ENCODE measurements at regions not wholly inside any gene's neighbourhood (a gene's known extent, or its start where the extent isn't known, plus 50 kb on each side); places are given as distances from the start of the nearest gene placed in this dataset.

- H3K36me3 Mint-ChIP-seq (ENCODE audit: low read depth), result no peaks in the 10 kb centered on the region
- H3K9me3 Mint-ChIP-seq, result no peaks in the 10 kb centered on the region
- H3K27ac Mint-ChIP-seq, result no peak overlapping the region
- no peaks in the 10 kb centered on the region for H3K4me1 Mint-ChIP-seq
- peaks cover 39% of the 10 kb centered on the region for H3K27me3 Mint-ChIP-seq
- H3K4me3 Mint-ChIP-seq, result no peak overlapping the region
- no peak for ATAC-seq (replicated peaks)
These were observed 120.3 kb upstream of the SASH1 start for GRCh38 chr6:148222376-148222775.

DNA sequence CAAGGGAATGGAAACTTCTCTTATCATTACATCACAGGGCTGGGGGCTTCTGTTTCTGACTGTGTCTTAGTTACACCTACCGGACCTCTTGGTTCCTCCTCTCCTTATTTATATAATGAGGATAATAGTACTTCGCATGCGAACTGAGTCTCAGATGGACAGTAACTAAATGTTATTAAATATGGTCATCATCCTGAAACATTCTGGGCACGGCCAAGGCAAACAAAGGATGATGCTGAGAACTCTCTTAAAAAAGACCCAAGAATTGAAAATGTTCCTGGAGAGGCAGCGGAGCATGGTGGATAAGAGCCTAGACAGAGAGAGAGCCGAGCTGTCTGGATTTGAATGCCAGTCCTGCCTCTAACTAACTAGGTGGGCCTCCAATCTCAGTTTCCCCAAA lies 119.8 kb upstream of the SASH1 start:
- H3K9me3 Mint-ChIP-seq, result no peaks in the 10 kb centered on the region
- no peaks in the 10 kb centered on the region for H3K4me1 Mint-ChIP-seq
- peaks cover 39% of the 10 kb centered on the region for H3K27me3 Mint-ChIP-seq
- ATAC-seq (replicated peaks), result no peak
- no peak overlapping the region for H3K4me3 Mint-ChIP-seq
- no peaks in the 10 kb centered on the region for H3K36me3 Mint-ChIP-seq (ENCODE audit: low read depth)
- no peak overlapping the region for H3K27ac Mint-ChIP-seq

DNA sequence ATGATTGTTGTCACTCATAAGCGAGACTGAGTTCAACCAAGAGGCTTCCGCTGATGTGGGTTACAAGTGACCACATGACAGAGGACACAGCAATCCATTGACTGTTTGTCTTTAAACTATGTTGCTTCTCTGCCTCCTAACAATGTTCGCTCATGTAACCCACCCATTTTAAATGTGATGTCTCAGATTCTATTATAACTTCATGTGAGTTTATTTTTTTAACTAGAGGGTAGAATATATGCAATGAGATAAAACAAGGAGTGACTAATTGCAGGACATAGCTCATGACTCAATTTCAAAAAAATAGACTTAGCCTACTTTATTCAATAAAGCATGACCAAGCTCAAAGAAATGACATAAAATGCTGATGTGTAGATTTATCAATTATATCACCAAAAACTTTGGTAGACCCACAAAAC lies 119.2 kb upstream of the SASH1 start:
- H3K27me3 Mint-ChIP-seq, result peaks cover 38% of the 10 kb centered on the region

GRCh38 chr6:148225871-148226270 lies 116.8 kb upstream of the SASH1 start:
- H3K4me3 Mint-ChIP-seq, result no peak overlapping the region
- no peak for ATAC-seq (replicated peaks)
- no peaks in the 10 kb centered on the region for H3K4me1 Mint-ChIP-seq
- peaks cover 27% of the 10 kb centered on the region for H3K27me3 Mint-ChIP-seq
- H3K9me3 Mint-ChIP-seq, result no peaks in the 10 kb centered on the region
- H3K36me3 Mint-ChIP-seq (ENCODE audit: low read depth), result no peaks in the 10 kb centered on the region
- no peak overlapping the region for H3K27ac Mint-ChIP-seq

More for the DNA sequence above, 119.2 kb upstream of the SASH1 start:
- H3K27ac Mint-ChIP-seq, result no peak overlapping the region
- H3K4me3 Mint-ChIP-seq, result no peak overlapping the region
- ATAC-seq (replicated peaks), result no peak
- H3K9me3 Mint-ChIP-seq, result no peaks in the 10 kb centered on the region
- H3K4me1 Mint-ChIP-seq, result no peaks in the 10 kb centered on the region
- H3K36me3 Mint-ChIP-seq (ENCODE audit: low read depth), result no peaks in the 10 kb centered on the region

GRCh38 chr6:148226284-148226683 lies 116.4 kb upstream of the SASH1 start:
- Mint-ChIP-seq H3K9me3 (no peaks in the 10 kb centered on the region), H3K4me3 (no peak overlapping the region), H3K4me1 (no peaks in the 10 kb centered on the region), H3K36me3 (ENCODE audit: low read depth) (no peaks in the 10 kb centered on the region), H3K27ac (no peak overlapping the region), H3K27me3 (peaks cover 26% of the 10 kb centered on the region)
- no peak for ATAC-seq (replicated peaks)

GRCh38 chr6:148231572-148231971 lies 111.1 kb upstream of the SASH1 start:
- Mint-ChIP-seq H3K4me1 (no peaks in the 10 kb centered on the region), H3K4me3 (no peak overlapping the region), H3K36me3 (ENCODE audit: low read depth) (no peaks in the 10 kb centered on the region), H3K27ac (no peak overlapping the region), H3K27me3 (peaks cover 28% of the 10 kb centered on the region), H3K9me3 (peaks cover 4% of the 10 kb centered on the region)
- ATAC-seq (replicated peaks), result no peak

DNA sequence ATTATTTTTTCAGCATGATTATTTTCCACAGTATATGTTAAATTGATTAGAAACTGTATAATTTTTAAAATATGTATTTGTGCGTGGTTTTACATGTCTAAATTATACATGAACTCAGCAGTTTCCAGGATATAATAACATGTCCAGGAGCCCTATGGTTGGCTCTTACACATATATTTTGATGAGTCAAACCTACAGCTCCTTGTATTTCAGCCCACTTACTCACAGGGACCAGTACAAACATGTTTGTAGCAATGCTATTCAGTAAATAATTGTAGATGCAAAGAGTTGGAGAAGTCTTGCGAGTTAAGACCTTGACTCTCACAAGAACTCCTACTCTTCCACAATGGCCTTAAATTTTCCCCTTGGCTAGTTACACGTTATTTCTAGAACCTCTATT lies 107.2 kb upstream of the SASH1 start:
- Mint-ChIP-seq H3K27me3 (peaks cover 32% of the 10 kb centered on the region), H3K27ac (no peak overlapping the region), H3K4me1 (no peaks in the 10 kb centered on the region), H3K36me3 (ENCODE audit: low read depth) (no peaks in the 10 kb centered on the region), H3K9me3 (peaks cover 4% of the 10 kb centered on the region), H3K4me3 (no peak overlapping the region)
- no peak for ATAC-seq (replicated peaks)

DNA sequence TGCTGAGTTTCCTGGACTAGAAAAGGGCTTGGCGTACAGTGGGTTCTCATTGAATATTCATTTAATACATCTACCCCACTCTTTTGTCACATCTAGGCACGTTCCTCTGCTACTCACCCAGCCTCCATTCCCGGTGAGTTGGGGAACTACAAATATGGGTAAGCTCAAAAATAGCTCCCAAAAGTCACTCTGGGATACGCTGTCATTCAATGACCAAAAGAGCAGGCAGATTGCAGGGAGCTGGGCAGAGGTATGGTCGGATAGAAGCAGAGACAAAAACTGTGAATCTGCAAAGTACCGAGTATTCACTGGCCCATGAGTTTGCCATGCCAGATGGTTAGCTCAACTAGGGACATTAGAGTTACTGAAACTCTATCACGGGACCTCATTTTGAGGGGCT lies 103.9 kb upstream of the SASH1 start:
- Mint-ChIP-seq H3K27ac (no peak overlapping the region), H3K4me3 (no peak overlapping the region), H3K9me3 (no peaks in the 10 kb centered on the region), H3K36me3 (ENCODE audit: low read depth) (no peaks in the 10 kb centered on the region), H3K4me1 (no peaks in the 10 kb centered on the region), H3K27me3 (peaks cover 27% of the 10 kb centered on the region)
- no peak for ATAC-seq (replicated peaks)

DNA sequence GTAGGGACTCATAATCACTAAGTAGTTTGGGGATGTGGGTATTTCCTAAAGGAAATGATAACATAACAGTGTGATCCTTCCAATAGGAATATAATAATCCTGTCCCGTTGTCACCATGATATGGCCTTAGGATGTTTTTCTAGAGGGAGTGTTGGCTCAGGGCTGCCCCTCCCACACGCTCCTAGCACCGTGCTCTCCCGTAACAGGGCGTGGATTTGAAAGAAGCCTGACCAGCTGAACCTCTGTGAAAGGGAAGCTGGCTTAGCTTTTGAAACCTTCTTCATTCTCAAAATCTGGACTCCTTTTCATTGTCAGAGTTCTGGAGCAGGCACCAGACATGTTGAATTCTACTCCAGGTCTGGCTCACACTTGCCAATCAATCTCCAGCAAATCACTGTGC lies 103.4 kb upstream of the SASH1 start:
- ATAC-seq (replicated peaks), result no peak
- no peaks in the 10 kb centered on the region for H3K9me3 Mint-ChIP-seq
- no peaks in the 10 kb centered on the region for H3K4me1 Mint-ChIP-seq
- no peak overlapping the region for H3K27ac Mint-ChIP-seq
- H3K4me3 Mint-ChIP-seq, result no peak overlapping the region
- peaks cover 27% of the 10 kb centered on the region for H3K27me3 Mint-ChIP-seq
- no peaks in the 10 kb centered on the region for H3K36me3 Mint-ChIP-seq (ENCODE audit: low read depth)

DNA sequence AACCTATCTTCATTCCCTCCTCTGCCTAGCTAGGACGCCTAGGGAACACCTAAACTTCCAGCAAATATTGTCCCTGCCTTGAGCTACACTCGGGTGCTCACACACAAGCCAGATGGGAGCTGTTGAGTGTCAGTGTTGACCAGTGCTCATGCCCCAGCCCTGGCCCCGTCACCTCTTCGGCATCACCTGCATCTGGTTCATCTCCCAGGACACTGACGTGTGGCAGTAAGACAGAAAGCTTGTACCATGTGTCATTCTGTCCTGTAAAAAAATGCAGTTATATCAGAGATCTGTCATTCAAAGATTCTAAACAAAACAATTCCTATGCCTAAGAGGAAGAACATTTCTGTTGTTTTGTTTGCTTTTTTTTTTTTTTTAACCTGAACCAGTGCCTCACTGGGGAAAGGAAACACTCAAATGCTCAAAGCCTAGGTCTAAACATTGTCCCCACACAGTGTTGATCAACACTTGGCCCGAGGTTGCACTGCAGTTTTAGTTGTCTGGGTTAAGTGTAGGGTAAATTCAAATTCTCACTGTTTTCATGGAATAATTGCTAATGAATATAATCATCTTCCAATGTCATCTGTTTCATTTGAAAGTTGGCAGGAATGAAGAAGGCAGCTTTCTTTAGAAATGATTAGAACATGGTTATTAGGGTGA lies 102.7 kb upstream of the SASH1 start:
- no peak for ATAC-seq (replicated peaks)
- Mint-ChIP-seq H3K36me3 (ENCODE audit: low read depth) (no peaks in the 10 kb centered on the region), H3K4me3 (no peak overlapping the region), H3K27me3 (peaks cover 27% of the 10 kb centered on the region), H3K27ac (no peak overlapping the region), H3K4me1 (no peaks in the 10 kb centered on the region), H3K9me3 (no peaks in the 10 kb centered on the region)

GRCh38 chr6:148240461-148240840 lies 102.2 kb upstream of the SASH1 start:
- H3K27ac Mint-ChIP-seq, result no peak overlapping the region
- ATAC-seq (replicated peaks), result no peak
- H3K4me1 Mint-ChIP-seq, result no peaks in the 10 kb centered on the region
- H3K27me3 Mint-ChIP-seq, result peaks cover 27% of the 10 kb centered on the region
- no peak overlapping the region for H3K4me3 Mint-ChIP-seq
- H3K9me3 Mint-ChIP-seq, result no peaks in the 10 kb centered on the region
- no peaks in the 10 kb centered on the region for H3K36me3 Mint-ChIP-seq (ENCODE audit: low read depth)

- Mint-ChIP-seq H3K9me3 (no peaks in the 10 kb centered on the region), H3K4me1 (no peaks in the 10 kb centered on the region), H3K27ac (no peak overlapping the region), H3K27me3 (peaks cover 28% of the 10 kb centered on the region), H3K36me3 (ENCODE audit: low read depth) (no peaks in the 10 kb centered on the region), H3K4me3 (no peak overlapping the region)
- no peak for ATAC-seq (replicated peaks)
These were observed 101.7 kb upstream of the SASH1 start for GRCh38 chr6:148240861-148241477.

DNA sequence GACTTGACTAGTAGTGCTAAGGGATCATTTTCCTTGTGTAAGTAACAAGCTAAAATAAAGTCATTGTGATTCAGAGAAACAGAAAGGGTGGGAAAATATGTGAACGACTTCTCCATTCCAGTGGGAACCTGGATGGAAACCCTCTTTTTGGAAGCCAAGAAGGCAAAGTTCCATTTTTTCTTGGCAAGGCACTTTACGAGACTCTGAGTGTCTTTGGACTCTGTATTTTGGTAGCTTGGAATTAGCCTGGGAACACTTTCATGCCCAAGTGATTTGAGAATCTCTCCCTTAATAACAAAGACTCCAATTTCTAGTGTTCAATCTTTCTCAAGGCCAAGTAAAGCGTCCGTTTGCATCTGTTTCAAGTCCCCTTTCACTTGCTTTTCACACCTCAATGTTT lies 100.5 kb upstream of the SASH1 start:
- H3K4me1 Mint-ChIP-seq, result no peaks in the 10 kb centered on the region
- H3K27ac Mint-ChIP-seq, result no peak overlapping the region
- no peaks in the 10 kb centered on the region for H3K36me3 Mint-ChIP-seq (ENCODE audit: low read depth)
- peaks cover 30% of the 10 kb centered on the region for H3K27me3 Mint-ChIP-seq
- H3K9me3 Mint-ChIP-seq, result no peaks in the 10 kb centered on the region
- ATAC-seq (replicated peaks), result no peak
- no peak overlapping the region for H3K4me3 Mint-ChIP-seq

GRCh38 chr6:148244217-148244935 lies 98.3 kb upstream of the SASH1 start:
- Mint-ChIP-seq H3K4me3 (no peak overlapping the region), H3K4me1 (no peaks in the 10 kb centered on the region), H3K27me3 (peaks cover 25% of the 10 kb centered on the region), H3K9me3 (no peaks in the 10 kb centered on the region), H3K36me3 (ENCODE audit: low read depth) (no peaks in the 10 kb centered on the region), H3K27ac (no peak overlapping the region)
- no peak for ATAC-seq (replicated peaks)

- ATAC-seq (replicated peaks), result no peak
- peaks cover 5% of the 10 kb centered on the region for H3K27me3 Mint-ChIP-seq
- H3K9me3 Mint-ChIP-seq, result no peaks in the 10 kb centered on the region
- H3K4me1 Mint-ChIP-seq, result no peaks in the 10 kb centered on the region
- no peak overlapping the region for H3K4me3 Mint-ChIP-seq
- no peaks in the 10 kb centered on the region for H3K36me3 Mint-ChIP-seq (ENCODE audit: low read depth)
- H3K27ac Mint-ChIP-seq, result no peak overlapping the region
These were observed 95.1 kb upstream of the SASH1 start for GRCh38 chr6:148247386-148248063.

Measured in activated T-helper 17 cell treated with anti-CD3 and anti-CD28 coated beads, Interleukin-2, amount 50 U/mL, for 72 hours (primary cell).